HepG2 (cell line): ENCODE measurements at regions not wholly inside any gene's neighbourhood (a gene's known extent, or its start where the extent isn't known, plus 50 kb on each side); places are given as distances from the start of the nearest gene placed in this dataset.

Experiments used
- ATAC-seq: fragments of 200-7000 bp; cut with Tn5 transposase; 3 replicates; pipeline ENCODE4 v1.9.1; 2020; ENCODE audit warnings: mild to moderate bottlenecking, moderate library complexity
- BruUV-seq: library from RNA; stranded (reverse); fragments of 400-500 nt; replicated peaks from 2 replicates; lab custom pipeline; 2021; lab: Mats Ljungman, UMichigan
- CTCF ChIA-PET: fragments of 300-600 bp; formaldehyde crosslinking; extraction: SDS; loops from one replicate; lab custom pipeline; 2021; ENCODE audit warnings: low total read pairs, inconsistent platforms, low intra/inter-chr PET ratio; lab: Yijun Ruan, JAX
- POLR2A ChIA-PET: fragments of 350-600 bp; sonication (Branson Sonifier 250); formaldehyde crosslinking; loops from one replicate; lab custom pipeline; 2020; ENCODE audit warnings: antibody characterized with exemption, inconsistent platforms; lab: Yijun Ruan, JAX
- DNase-seq: peaks from one replicate; pipeline ENCODE4 v3.0.0-alpha.2; 2015; ENCODE audit warnings: low spot score
- FAIRE-seq: peaks from 3 replicates; lab custom pipeline; 2011; peaks lifted over from hg19 to GRCh38; lab: Jason Lieb, UNC
- H2AFZ ChIP-seq: one replicate; pipeline ENCODE4 v1.6.1; 2011; ENCODE audit warnings: low read length, inconsistent platforms
- H3K27ac ChIP-seq: fragments of 300-600 bp; 3 replicates; pipeline ENCODE4 v1.8.0; 2011; ENCODE audit warnings: mixed run types, mild to moderate bottlenecking, mixed read lengths, low read length, inconsistent platforms; ENCODE audit not compliant: insufficient read depth; ENCODE audit errors: extremely low read length
- H3K27me3 ChIP-seq, 2 experiments: fragments of 200-600 bp in 1 of 2; 2 replicates in 1 of 2; 3 replicates in 1 of 2; pipeline versions ENCODE4 v1.6.0 to v1.8.0; 2011; ENCODE audit warnings: low read length in 2 of 2, mild to moderate bottlenecking in 2 of 2, moderate library complexity in 2 of 2, inconsistent platforms in 1 of 2; ENCODE audit not compliant: insufficient read depth in 2 of 2, control insufficient read depth in 1 of 2
- H3K36me3 ChIP-seq, 2 experiments: fragments of 200-600 bp in 1 of 2; replicated peaks in 1 of 2; 2 replicates in 1 of 2; 3 replicates in 1 of 2; pipeline versions ENCODE4 v1.5.1 to v1.8.0; 2011; ENCODE audit warnings: low read length in 2 of 2, inconsistent platforms in 1 of 2; ENCODE audit not compliant: insufficient read depth in 2 of 2, control insufficient read depth in 1 of 2
- H3K4me1 ChIP-seq: 2 replicates; pipeline ENCODE4 v1.5.1; 2012; ENCODE audit warnings: low read length, inconsistent platforms; ENCODE audit not compliant: insufficient read depth
- H3K4me2 ChIP-seq: 2 replicates; pipeline ENCODE4 v1.6.0; 2011; ENCODE audit warnings: low read depth, low read length, inconsistent platforms
- H3K4me3 ChIP-seq, 3 experiments: fragments of 200-600 bp in 1 of 3; sonication (generic), shearing (Covaris generic) in 1 of 3; replicated peaks in 1 of 3; 2 replicates each; pipeline ENCODE4 v1.5.1; 2011 to 2016; ENCODE audit warnings: low read length in 3 of 3, inconsistent platforms in 2 of 3, low read depth in 2 of 3, mild to moderate bottlenecking in 2 of 3, control low read depth in 1 of 3, mixed read lengths in 1 of 3; ENCODE audit not compliant: insufficient read depth in 1 of 3
- H3K79me2 ChIP-seq: one replicate; pipeline ENCODE4 v1.6.1; 2011; ENCODE audit warnings: low read length, inconsistent platforms; ENCODE audit not compliant: insufficient read depth
- H3K9ac ChIP-seq: 2 replicates; pipeline ENCODE4 v1.6.0; 2011; ENCODE audit warnings: mild to moderate bottlenecking, low read depth, low read length, inconsistent platforms; ENCODE audit not compliant: insufficient read depth
- H3K9me3 ChIP-seq: 2 replicates; pipeline ENCODE4 v1.5.1; 2012; ENCODE audit warnings: mild to moderate bottlenecking, low read length
- H4K20me1 ChIP-seq: 2 replicates; pipeline ENCODE4 v1.6.0; 2011; ENCODE audit warnings: inconsistent platforms, mild to moderate bottlenecking, low read length, moderate library complexity; ENCODE audit not compliant: insufficient read depth
- HES4 ChIP-seq: sonication (generic); formaldehyde crosslinking; IDR thresholded peaks from 2 replicates; pipeline ENCODE4 v1.9.0; 2021; ENCODE audit warnings: mild to moderate bottlenecking, missing genetic modification reagents, borderline replicate concordance
- ZNF496 ChIP-seq: sonication (generic); formaldehyde crosslinking; IDR thresholded peaks from 2 replicates; pipeline ENCODE4 v1.8.1; 2023; ENCODE audit warnings: mild to moderate bottlenecking, moderate library complexity, missing genetic modification reagents; ENCODE audit not compliant: insufficient replicate concordance
- ZNF776 ChIP-seq: sonication (generic); formaldehyde crosslinking; IDR thresholded peaks from 2 replicates; pipeline ENCODE4 v1.4.0; 2020; ENCODE audit warnings: mild to moderate bottlenecking, missing genetic modification reagents
- WGBS: methylation state at CpG from one replicate; pipeline ENCODE4 v1.1.6; 2017; ENCODE audit warnings: low lambda C conversion rate; 5-methylcytosine and 5-hydroxymethylcytosine counted together
- in situ Hi-C: cut with HindIII; loops from 2 replicates; pipeline ENCODE4 v1.10.0; 2017; ENCODE audit warnings: low pct_unique_long_range_greater_than_20kb; ENCODE audit not compliant: extremely low pct_ligation_motif_present
- intact Hi-C: fragments of 100-400 bp; cut with micrococcal nuclease; formaldehyde crosslinking; loops from one replicate; pipeline ENCODE4 v1.10.0; 2022; ENCODE audit not compliant: unreplicated experiment
- TF ChIP-seq, protein P1 (sequence below): sonication (generic); formaldehyde crosslinking; IDR thresholded peaks from 2 replicates; pipeline ENCODE4 v1.4.0; 2020; ENCODE audit warnings: mild to moderate bottlenecking, missing genetic modification reagents, borderline replicate concordance
- TF ChIP-seq, protein P2 (sequence below): IDR thresholded peaks from 2 replicates; pipeline ENCODE4 v1.6.1; 2016; ENCODE audit warnings: mild to moderate bottlenecking
- TF ChIP-seq, protein P3 (sequence below), 2 experiments: sonication (generic) in 1 of 2; formaldehyde crosslinking in 1 of 2; IDR thresholded peaks; 2 replicates each; pipeline versions ENCODE4 v1.5.1 to v1.6.1; 2011 to 2020; ENCODE audit warnings: borderline replicate concordance in 1 of 2, low read depth in 1 of 2, low read length in 1 of 2, mild to moderate bottlenecking in 1 of 2, missing genetic modification reagents in 1 of 2, moderate library complexity in 1 of 2
- TF ChIP-seq, protein P4 (sequence below): sonication (generic); formaldehyde crosslinking; conservative IDR thresholded peaks from 2 replicates; pipeline ENCODE4 v1.8.1; 2023; ENCODE audit warnings: missing genetic modification reagents

GRCh38 chr2:188219541-188219940, 72.1 kb upstream of the GULP1 start:
- WGBS, result 0% methylated on average over 1 of the region's 1 CpG
- FAIRE-seq, result no peak

More at GRCh38 chr2:188219541-188219940, 72.1 kb upstream of the GULP1 start:
- Histone ChIP-seq H3K27ac (no peak overlapping the region), H3K4me3 (no peak overlapping the region), H4K20me1 (no peaks in the 10 kb centered on the region), H3K79me2 (no peaks in the 10 kb centered on the region)
- CTCF ChIA-PET, result no interaction called here
- TF ChIP-seq HES4 (no peak), ZNF496 (no peak), ZNF776 (no peak)
- TF ChIP-seq, protein P1, sequence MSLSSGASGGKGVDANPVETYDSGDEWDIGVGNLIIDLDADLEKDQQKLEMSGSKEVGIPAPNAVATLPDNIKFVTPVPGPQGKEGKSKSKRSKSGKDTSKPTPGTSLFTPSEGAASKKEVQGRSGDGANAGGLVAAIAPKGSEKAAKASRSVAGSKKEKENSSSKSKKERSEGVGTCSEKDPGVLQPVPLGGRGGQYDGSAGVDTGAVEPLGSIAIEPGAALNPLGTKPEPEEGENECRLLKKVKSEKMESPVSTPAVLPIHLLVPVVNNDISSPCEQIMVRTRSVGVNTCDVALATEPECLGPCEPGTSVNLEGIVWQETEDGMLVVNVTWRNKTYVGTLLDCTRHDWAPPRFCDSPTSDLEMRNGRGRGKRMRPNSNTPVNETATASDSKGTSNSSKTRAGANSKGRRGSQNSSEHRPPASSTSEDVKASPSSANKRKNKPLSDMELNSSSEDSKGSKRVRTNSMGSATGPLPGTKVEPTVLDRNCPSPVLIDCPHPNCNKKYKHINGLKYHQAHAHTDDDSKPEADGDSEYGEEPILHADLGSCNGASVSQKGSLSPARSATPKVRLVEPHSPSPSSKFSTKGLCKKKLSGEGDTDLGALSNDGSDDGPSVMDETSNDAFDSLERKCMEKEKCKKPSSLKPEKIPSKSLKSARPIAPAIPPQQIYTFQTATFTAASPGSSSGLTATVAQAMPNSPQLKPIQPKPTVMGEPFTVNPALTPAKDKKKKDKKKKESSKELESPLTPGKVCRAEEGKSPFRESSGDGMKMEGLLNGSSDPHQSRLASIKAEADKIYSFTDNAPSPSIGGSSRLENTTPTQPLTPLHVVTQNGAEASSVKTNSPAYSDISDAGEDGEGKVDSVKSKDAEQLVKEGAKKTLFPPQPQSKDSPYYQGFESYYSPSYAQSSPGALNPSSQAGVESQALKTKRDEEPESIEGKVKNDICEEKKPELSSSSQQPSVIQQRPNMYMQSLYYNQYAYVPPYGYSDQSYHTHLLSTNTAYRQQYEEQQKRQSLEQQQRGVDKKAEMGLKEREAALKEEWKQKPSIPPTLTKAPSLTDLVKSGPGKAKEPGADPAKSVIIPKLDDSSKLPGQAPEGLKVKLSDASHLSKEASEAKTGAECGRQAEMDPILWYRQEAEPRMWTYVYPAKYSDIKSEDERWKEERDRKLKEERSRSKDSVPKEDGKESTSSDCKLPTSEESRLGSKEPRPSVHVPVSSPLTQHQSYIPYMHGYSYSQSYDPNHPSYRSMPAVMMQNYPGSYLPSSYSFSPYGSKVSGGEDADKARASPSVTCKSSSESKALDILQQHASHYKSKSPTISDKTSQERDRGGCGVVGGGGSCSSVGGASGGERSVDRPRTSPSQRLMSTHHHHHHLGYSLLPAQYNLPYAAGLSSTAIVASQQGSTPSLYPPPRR (CRISPR knock-in tag), result no peak
- TF ChIP-seq, protein P2, sequence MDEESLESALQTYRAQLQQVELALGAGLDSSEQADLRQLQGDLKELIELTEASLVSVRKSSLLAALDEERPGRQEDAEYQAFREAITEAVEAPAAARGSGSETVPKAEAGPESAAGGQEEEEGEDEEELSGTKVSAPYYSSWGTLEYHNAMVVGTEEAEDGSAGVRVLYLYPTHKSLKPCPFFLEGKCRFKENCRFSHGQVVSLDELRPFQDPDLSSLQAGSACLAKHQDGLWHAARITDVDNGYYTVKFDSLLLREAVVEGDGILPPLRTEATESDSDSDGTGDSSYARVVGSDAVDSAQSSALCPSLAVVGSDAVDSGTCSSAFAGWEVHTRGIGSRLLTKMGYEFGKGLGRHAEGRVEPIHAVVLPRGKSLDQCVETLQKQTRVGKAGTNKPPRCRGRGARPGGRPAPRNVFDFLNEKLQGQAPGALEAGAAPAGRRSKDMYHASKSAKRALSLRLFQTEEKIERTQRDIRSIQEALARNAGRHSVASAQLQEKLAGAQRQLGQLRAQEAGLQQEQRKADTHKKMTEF (CRISPR knock-in tag), result no peak
- TF ChIP-seq, protein P3, sequence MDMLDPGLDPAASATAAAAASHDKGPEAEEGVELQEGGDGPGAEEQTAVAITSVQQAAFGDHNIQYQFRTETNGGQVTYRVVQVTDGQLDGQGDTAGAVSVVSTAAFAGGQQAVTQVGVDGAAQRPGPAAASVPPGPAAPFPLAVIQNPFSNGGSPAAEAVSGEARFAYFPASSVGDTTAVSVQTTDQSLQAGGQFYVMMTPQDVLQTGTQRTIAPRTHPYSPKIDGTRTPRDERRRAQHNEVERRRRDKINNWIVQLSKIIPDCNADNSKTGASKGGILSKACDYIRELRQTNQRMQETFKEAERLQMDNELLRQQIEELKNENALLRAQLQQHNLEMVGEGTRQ (IDR thresholded peaks at IDR 0.05; ENCODE audit: low read depth, low read length), result no peak
- TF ChIP-seq, protein P3 (CRISPR knock-in tag; IDR thresholded peaks at IDR 0.05; ENCODE audit: borderline replicate concordance), result no peak
- TF ChIP-seq, protein P4, sequence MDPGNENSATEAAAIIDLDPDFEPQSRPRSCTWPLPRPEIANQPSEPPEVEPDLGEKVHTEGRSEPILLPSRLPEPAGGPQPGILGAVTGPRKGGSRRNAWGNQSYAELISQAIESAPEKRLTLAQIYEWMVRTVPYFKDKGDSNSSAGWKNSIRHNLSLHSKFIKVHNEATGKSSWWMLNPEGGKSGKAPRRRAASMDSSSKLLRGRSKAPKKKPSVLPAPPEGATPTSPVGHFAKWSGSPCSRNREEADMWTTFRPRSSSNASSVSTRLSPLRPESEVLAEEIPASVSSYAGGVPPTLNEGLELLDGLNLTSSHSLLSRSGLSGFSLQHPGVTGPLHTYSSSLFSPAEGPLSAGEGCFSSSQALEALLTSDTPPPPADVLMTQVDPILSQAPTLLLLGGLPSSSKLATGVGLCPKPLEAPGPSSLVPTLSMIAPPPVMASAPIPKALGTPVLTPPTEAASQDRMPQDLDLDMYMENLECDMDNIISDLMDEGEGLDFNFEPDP (CRISPR knock-in tag), result no peak
- TF ChIP-seq, all 625 proteins: peak for 0
- no peak overlapping the region for H3K9ac ChIP-seq
- DNase-seq, result no peak
- in situ Hi-C loops (no loop called here), intact Hi-C loops (no loop called here)
- H3K36me3 ChIP-seq, result no peaks in the 10 kb centered on the region
- no peaks in the 10 kb centered on the region for H3K9me3 ChIP-seq
- no peak overlapping the region for H2AFZ ChIP-seq
- ATAC-seq, result no peak
- no peaks in the 10 kb centered on the region for H3K4me1 ChIP-seq
- no peaks in the 10 kb centered on the region for H3K27me3 ChIP-seq
- no TSS peak for BruUV-seq
- H3K4me2 ChIP-seq, result no peak overlapping the region
- POLR2A ChIA-PET, result no interaction called here
